NCI-H2227 treated with DMSO at 0.1 percent for 48 hours (cell line): ENCODE measurements at regions not wholly inside any gene's neighbourhood (a gene's known extent, or its start where the extent isn't known, plus 50 kb on each side); places are given as distances from the start of the nearest gene placed in this dataset.

ENCODE experiments used
- DNase-seq: peaks from one replicate; lab custom pipeline; 2025; lab: John Stamatoyannopoulos, UW

GRCh38 chr16:35506018-35506897, 2046.8 kb downstream of the TP53TG3F start:
- DNase-seq, result peak; percentile 98

GRCh38 chr16:35506898-35507194, 2047.4 kb downstream of the TP53TG3F start:
- DNase-seq, result peak; percentile 80

GRCh38 chr16:35510701-35511100, 2051.3 kb downstream of the TP53TG3F start:
- DNase-seq, result no peak

DNA sequence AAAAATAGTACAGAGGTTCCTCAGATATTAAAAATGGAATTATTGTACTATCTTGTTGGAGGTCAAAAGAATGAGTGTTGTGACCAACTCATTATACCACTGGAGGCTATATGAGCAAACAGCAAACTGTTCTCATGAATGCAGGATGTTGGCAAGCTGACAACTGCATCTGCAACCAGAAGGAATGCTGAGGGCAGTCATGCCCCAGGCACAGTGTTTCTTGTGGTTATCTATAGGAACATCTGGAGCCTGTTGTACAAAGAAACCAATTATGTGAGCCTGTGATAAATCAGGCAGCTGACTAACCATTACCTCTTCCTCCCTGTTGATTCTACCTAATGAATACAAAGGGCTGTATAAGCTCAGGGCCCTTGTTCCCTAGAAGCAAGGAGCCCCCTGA, 2057.1 kb downstream of the TP53TG3F start:
- DNase-seq, result no peak

- no peak for DNase-seq
These were observed 2057.6 kb downstream of the TP53TG3F start for GRCh38 chr16:35516971-35517370.

- no peak for DNase-seq
These were observed 2064.6 kb downstream of the TP53TG3F start for GRCh38 chr16:35523991-35524390.

DNA sequence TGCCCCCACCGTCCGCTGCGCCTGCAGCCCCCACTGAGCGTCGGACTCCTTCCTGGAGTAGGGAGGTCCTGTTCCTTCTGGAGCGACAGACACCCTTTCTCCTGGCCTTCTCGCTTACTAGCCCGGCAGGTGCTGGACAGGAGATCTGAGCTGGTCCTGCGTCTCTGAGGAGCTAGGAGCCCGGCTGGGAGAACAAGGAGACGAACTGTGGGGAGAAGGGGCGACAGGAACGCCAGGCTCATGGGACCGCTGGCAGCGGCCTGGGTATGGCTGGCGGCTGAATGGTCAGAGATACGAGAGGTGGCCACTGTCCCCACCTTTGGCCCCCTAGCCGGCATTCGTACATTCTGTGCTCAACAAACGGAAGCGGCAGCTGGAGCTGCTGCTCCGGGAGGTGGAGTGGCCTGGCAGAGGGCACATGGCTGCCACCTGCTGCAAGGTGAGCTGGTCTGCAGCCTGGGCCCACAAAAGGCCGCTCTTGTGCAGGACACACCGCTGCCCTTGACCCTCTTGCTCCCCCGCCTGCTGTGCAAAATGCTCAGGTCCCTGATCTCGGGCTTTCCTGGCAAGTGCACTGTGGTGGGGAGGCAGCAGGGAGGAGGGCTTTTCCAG, 2066.7 kb downstream of the TP53TG3F start:
- peak; percentile 74 for DNase-seq

- DNase-seq, result no peak
These were observed 2073.2 kb downstream of the TP53TG3F start for GRCh38 chr16:35532576-35532975.

DNA sequence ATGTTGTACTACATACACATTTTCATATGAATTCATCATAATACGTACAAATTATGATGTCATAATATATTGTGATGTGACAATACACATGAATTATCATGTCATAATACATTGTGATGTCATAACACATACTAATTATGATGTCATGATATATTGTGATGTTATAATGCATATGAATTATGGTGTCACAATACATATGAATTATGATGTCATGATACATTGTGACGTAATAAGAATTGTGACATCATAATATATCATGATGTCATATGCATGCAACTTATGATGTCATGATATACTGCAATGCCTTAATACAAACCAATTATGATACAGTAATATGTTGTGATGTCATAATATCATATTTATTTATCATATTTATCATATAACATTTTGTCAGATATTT, 2074.3 kb downstream of the TP53TG3F start:
- DNase-seq, result no peak

- peak; percentile 39 for DNase-seq
These were observed 2084.1 kb downstream of the TP53TG3F start for GRCh38 chr16:35543486-35543885.

- DNase-seq, result peak; percentile 53
These were observed 2093.4 kb downstream of the TP53TG3F start for GRCh38 chr16:35552763-35553162.

- DNase-seq, result no peak
These were observed 2098.3 kb downstream of the TP53TG3F start for GRCh38 chr16:35557731-35558130.

DNA sequence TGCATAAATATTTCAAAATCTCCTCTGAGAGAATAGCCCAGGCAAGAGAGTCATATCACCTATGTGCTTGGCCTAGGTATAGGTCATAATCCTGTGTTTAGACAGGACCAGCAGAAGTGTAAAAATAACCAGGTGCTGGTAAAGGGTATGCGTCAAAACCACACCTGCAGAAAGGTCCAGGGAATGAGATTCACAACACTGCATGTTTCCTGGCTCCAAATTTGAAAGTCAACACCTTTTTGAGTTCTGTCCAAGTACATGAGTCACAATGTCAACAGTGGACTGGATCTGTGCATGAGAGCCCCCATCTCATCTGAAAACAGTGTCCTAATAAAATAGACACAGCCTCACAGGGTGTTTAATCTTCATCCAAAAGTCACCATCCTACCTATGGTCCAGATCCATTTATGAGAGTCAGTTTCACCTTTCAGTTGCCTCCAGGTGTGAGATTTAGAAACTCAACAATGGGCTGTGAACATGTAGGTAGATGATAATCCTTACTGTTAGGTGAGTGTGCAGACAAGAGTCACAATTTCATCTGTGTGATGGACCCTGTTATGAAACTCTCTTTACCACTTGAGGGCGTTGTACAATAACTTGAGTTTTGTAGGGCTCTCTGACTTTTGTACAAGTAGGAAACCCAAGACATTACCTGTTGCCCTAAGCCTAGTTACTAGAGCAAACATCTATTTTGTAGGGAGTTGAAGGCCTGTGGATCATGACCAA, 2100.7 kb downstream of the TP53TG3F start:
- DNase-seq, result no peak

DNA sequence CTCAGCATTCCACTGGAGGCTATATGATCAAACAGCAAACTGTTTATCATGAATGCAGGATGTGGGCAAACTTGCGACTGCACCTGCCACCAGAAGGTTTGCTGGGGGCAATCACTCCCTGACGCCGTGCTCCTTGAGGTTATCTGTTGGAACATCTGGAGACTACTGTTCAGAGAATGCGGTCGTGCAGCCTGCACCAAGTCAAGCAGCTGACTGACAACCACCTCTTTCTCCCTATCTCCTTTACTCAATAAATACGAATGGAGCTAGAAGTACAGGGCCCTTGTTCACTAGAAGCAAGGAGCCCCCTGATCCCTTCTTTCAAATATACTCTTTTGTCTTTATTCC, 2101.2 kb downstream of the TP53TG3F start:
- DNase-seq, result no peak

DNA sequence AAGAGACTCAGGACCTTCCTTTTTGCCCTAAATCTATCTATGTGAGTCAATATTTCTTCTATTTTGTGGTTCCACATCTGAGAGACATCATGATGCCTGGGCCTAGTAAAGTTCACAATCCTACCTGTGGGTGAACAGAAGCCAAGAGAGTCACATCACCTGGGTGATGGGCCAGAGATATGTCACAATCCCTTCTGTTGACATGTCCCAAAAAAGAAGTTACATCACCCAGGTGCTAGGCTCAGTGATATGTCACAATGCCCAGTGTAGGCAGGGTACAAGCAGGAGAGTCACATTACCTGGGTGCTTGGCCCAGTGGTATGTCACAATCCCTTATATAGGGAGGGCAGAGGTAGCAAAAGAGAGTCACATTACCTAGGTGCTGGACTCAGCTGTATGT, 2101.9 kb downstream of the TP53TG3F start:
- DNase-seq, result no peak

GRCh38 chr16:35562471-35562870, 2103.1 kb downstream of the TP53TG3F start:
- no peak for DNase-seq

- no peak for DNase-seq
These were observed 2103.5 kb downstream of the TP53TG3F start for GRCh38 chr16:35562919-35563318.

DNA sequence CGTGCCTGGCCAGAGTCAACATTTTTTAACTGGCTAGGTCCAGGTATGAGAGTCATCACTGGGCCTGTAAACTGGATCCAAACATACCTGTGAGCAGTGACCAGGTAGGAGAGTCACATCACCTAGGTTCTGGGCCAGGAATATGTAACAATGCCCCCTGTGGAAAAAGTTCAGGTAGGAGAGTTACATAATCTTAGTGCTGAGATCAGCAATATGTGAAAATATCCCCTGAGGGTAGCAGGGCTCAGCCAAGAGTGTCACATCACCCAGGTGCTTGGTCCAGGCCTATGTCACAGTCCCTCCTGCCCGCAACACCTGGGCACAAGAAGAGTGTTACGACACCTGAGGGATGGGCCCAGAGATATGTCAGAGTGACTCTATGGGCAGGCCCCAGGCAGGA, 2104.7 kb downstream of the TP53TG3F start:
- DNase-seq, result no peak

DNA sequence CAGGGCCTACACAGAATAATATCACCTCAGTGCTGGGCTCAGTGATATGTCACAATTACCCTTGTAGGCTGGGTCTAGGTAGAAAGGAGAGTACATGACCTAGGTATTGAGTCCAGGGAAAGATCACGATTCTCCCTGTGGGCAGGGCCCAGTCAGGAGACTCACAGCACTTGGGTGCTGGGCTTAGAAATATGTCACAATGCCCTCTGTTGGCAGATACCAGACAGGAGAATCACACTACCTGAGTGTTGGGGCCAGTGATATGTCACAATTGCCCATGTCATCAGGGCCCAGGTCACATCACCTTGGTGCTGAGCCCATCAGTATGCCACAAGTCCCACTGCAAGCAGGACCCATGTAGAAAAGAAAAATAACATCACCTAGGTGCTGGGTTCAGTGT, 2105.5 kb downstream of the TP53TG3F start:
- DNase-seq, result no peak

DNA sequence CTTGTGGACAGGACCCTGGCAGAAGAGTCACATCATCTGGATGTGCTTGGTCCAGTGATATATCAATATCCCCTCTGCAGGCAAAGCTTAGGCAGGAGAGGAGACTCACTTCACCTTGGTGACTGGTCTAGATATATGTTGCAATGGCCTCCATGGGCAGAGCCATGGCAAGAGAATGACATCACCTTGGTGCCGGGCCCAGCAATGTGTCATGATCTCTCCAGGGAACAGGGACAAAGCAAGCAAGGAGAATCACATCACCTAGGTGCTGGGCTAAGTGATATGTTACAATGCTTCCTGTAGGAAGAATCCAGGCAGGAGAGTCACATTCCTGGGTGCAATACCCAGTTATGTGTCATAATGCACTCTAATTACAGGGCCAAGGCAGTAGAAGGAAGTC, 2106.2 kb downstream of the TP53TG3F start:
- no peak for DNase-seq

- DNase-seq, result no peak
These were observed 2110.0 kb downstream of the TP53TG3F start for GRCh38 chr16:35569413-35569812.

GRCh38 chr16:35570946-35571345, 2111.5 kb downstream of the TP53TG3F start:
- DNase-seq, result no peak

DNA sequence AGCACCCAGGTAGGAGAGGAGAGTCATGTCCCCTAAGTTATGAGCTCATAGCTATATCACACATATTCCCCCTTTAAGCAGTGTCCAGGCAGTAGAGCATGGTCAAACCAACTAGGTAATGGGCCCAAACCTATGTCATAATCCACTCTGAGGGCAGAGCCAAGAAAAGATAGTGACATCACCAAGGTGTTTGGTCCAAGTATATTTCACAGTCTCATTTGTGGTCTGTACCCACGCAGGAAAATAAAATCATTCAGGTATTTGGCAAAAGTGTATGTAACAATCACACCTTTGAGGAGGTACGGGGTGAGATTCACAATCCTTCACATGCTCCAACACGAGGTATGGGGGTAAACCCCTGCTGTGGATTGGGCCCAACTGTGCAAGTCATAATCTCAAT, 2112.8 kb downstream of the TP53TG3F start:
- DNase-seq, result no peak
